Memory B cell (primary cell): ENCODE measurements at regions not wholly inside any gene's neighbourhood (a gene's known extent, or its start where the extent isn't known, plus 50 kb on each side); places are given as distances from the start of the nearest gene placed in this dataset.

Experiments
- ATAC-seq: fragments of 150-1000 bp; cut with Tn5 transposase; 2 replicates; pipeline ENCODE4 v1.10.0; 2021; ENCODE audit warnings: low read depth, mild to moderate bottlenecking, moderate library complexity
- DNase-seq, 2 donors: peaks; one replicate each; pipeline ENCODE4 v3.0.0; 2022; ENCODE audit warnings: low spot score in 2 of 2
- H3K27ac Mint-ChIP-seq: one replicate; pipeline ENCODE4 v1.8.0; 2022; ENCODE audit warnings: mild to moderate bottlenecking, moderate library complexity, mixed read lengths
- H3K27me3 Mint-ChIP-seq: one replicate; pipeline ENCODE4 v1.8.0; 2022; ENCODE audit warnings: mixed read lengths
- H3K36me3 Mint-ChIP-seq: one replicate; pipeline ENCODE4 v1.8.0; 2022; ENCODE audit warnings: mild to moderate bottlenecking, mixed read lengths
- H3K4me1 Mint-ChIP-seq: one replicate; pipeline ENCODE4 v1.8.0; 2022; ENCODE audit warnings: mixed read lengths
- H3K4me3 Mint-ChIP-seq: one replicate; pipeline ENCODE4 v1.8.0; 2022; ENCODE audit warnings: mild to moderate bottlenecking, moderate library complexity, mixed read lengths
- H3K9me3 Mint-ChIP-seq: one replicate; pipeline ENCODE4 v1.8.0; 2022; ENCODE audit warnings: mixed read lengths

GRCh38 chr14:100404419-100404818 lies 81.3 kb downstream of the SLC25A47 start:
- H3K27ac Mint-ChIP-seq, result no peak overlapping the region
- ATAC-seq (no peak), DNase-seq (no peak)
- peaks cover under 1% of the 10 kb centered on the region for H3K36me3 Mint-ChIP-seq
- H3K27me3 Mint-ChIP-seq, result no peaks in the 10 kb centered on the region
- no peak overlapping the region for H3K4me3 Mint-ChIP-seq
- no peaks in the 10 kb centered on the region for H3K9me3 Mint-ChIP-seq
- H3K4me1 Mint-ChIP-seq, result peaks cover 15% of the 10 kb centered on the region

GRCh38 chr14:100405760-100406455 lies 82.8 kb downstream of the SLC25A47 start:
- H3K27me3 Mint-ChIP-seq, result no peaks in the 10 kb centered on the region
- H3K4me1 Mint-ChIP-seq, result peaks cover 14% of the 10 kb centered on the region
- DNase-seq, result no peak
- H3K36me3 Mint-ChIP-seq, result no peaks in the 10 kb centered on the region
- no peaks in the 10 kb centered on the region for H3K9me3 Mint-ChIP-seq
- no peak for ATAC-seq
- no peak overlapping the region for H3K4me3 Mint-ChIP-seq
- H3K27ac Mint-ChIP-seq, result no peak overlapping the region

GRCh38 chr14:100406505-100407131 lies 83.5 kb downstream of the SLC25A47 start:
- Mint-ChIP-seq H3K9me3 (no peaks in the 10 kb centered on the region), H3K4me3 (no peak overlapping the region), H3K27ac (peak overlapping the region; percentile 6)

DNA sequence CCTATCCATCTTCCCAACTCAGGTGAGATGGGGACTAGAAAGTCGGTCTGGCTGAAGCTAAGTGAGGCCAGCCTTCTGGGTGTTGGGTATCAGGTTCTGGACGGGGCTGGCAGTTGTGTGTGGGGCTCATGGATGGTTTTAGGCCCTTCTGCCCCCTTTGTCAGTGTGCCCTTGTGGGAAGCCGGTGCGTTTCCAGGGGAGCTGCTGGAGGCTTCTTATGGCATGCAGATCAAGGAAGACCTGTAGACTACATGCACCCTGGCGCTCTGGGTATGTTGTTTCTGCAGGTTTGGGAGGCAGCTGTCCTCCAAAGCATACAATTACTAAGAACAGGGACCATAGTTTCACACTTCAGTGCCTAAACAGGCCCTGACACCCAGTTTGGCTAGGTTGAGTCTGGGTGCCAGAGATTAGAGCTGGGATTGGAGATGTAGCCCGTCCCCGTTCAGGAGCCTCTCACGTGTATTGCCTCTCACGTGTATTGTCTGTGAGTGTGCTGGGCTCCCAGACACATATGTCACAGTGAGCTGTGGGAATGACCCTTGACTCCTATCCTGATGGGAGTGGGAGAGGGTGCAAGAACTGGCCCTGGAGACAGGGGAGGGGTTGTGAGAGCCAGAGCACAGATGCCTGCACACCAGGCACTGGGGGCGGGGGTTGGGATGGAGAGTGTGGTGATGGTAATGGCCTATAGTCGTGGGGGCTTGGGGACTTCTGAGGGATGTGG lies 84.4 kb downstream of the SLC25A47 start:
- no peak overlapping the region for H3K4me3 Mint-ChIP-seq
- H3K27me3 Mint-ChIP-seq, result no peaks in the 10 kb centered on the region
- no peaks in the 10 kb centered on the region for H3K9me3 Mint-ChIP-seq
- no peak overlapping the region for H3K27ac Mint-ChIP-seq
- H3K4me1 Mint-ChIP-seq, result peaks cover 14% of the 10 kb centered on the region
- H3K36me3 Mint-ChIP-seq, result no peaks in the 10 kb centered on the region
- ATAC-seq, result no peak
- DNase-seq, result no peak

More at GRCh38 chr14:100406505-100407131, 83.5 kb downstream of the SLC25A47 start:
- peaks cover 14% of the 10 kb centered on the region for H3K4me1 Mint-ChIP-seq
- H3K36me3 Mint-ChIP-seq, result no peaks in the 10 kb centered on the region
- DNase-seq (no peak), ATAC-seq (no peak)
- no peaks in the 10 kb centered on the region for H3K27me3 Mint-ChIP-seq

GRCh38 chr14:100408350-100409002 lies 85.3 kb downstream of the SLC25A47 start:
- H3K27me3 Mint-ChIP-seq, result no peaks in the 10 kb centered on the region
- no peaks in the 10 kb centered on the region for H3K9me3 Mint-ChIP-seq
- DNase-seq, result no peak
- no peaks in the 10 kb centered on the region for H3K36me3 Mint-ChIP-seq
- no peak overlapping the region for H3K27ac Mint-ChIP-seq
- H3K4me1 Mint-ChIP-seq, result peaks cover 14% of the 10 kb centered on the region
- no peak overlapping the region for H3K4me3 Mint-ChIP-seq
- ATAC-seq, result no peak

GRCh38 chr14:100409003-100409360 lies 85.8 kb downstream of the SLC25A47 start:
- DNase-seq, result no peak
- H3K4me3 Mint-ChIP-seq, result no peak overlapping the region
- H3K36me3 Mint-ChIP-seq, result no peaks in the 10 kb centered on the region
- H3K9me3 Mint-ChIP-seq, result no peaks in the 10 kb centered on the region
- no peak for ATAC-seq
- H3K27ac Mint-ChIP-seq, result no peak overlapping the region
- no peaks in the 10 kb centered on the region for H3K27me3 Mint-ChIP-seq
- H3K4me1 Mint-ChIP-seq, result peaks cover 14% of the 10 kb centered on the region

GRCh38 chr14:100409651-100410050 lies 86.5 kb downstream of the SLC25A47 start:
- Mint-ChIP-seq H3K4me1 (peaks cover 14% of the 10 kb centered on the region), H3K36me3 (no peaks in the 10 kb centered on the region), H3K27me3 (no peaks in the 10 kb centered on the region), H3K27ac (no peak overlapping the region), H3K4me3 (no peak overlapping the region), H3K9me3 (no peaks in the 10 kb centered on the region)
- ATAC-seq (no peak), DNase-seq (no peak)

GRCh38 chr14:100410056-100410565 lies 87.0 kb downstream of the SLC25A47 start:
- no peak for DNase-seq
- peaks cover 14% of the 10 kb centered on the region for H3K4me1 Mint-ChIP-seq

GRCh38 chr14:100413699-100414098 lies 90.6 kb downstream of the SLC25A47 start:
- Mint-ChIP-seq H3K27me3 (no peaks in the 10 kb centered on the region), H3K4me3 (no peak overlapping the region), H3K27ac (no peak overlapping the region), H3K9me3 (no peaks in the 10 kb centered on the region), H3K4me1 (peaks cover 9% of the 10 kb centered on the region), H3K36me3 (peaks cover 3% of the 10 kb centered on the region)
- ATAC-seq (no peak), DNase-seq (no peak)

More at GRCh38 chr14:100410056-100410565, 87.0 kb downstream of the SLC25A47 start:
- Mint-ChIP-seq H3K4me3 (no peak overlapping the region), H3K27ac (no peak overlapping the region), H3K36me3 (no peaks in the 10 kb centered on the region), H3K9me3 (no peaks in the 10 kb centered on the region), H3K27me3 (no peaks in the 10 kb centered on the region)
- ATAC-seq, result no peak

- no peak overlapping the region for H3K27ac Mint-ChIP-seq
- no peak overlapping the region for H3K4me3 Mint-ChIP-seq
- peaks cover 12% of the 10 kb centered on the region for H3K4me1 Mint-ChIP-seq
- H3K27me3 Mint-ChIP-seq, result no peaks in the 10 kb centered on the region
- peaks cover 5% of the 10 kb centered on the region for H3K36me3 Mint-ChIP-seq
- ATAC-seq (no peak), DNase-seq (no peak)
- H3K9me3 Mint-ChIP-seq, result peaks cover 2% of the 10 kb centered on the region
Measured at GRCh38 chr14:100415226-100415625, 92.1 kb downstream of the SLC25A47 start.

DNA sequence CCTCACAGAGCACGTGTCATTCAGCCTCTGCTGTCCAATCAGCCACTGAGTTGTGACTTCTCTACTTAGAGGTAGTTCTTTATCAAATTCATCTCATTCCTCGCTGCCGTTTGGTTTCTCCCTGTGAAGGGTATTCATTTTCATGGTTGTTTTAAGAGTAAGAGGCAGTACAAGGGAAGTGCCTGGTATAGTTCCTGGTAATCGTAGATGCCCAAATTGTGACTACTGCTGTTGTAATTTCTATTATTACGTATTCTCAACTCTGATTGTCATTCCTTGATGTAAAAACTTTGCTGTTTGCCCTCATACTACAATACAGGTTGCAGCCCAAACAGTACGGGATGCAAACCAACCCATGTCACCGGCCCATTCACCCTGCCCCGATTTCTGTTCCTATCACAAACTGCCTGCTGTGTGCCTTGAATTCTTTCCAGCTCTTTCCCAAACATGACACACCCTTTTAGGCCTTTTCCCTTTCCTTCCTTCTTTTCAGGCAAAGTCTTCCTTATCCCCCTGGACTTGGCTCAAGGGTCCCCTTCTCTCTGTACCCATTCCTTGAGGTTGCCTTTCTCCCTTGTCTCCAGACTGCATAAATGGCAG lies 93.0 kb downstream of the SLC25A47 start:
- no peaks in the 10 kb centered on the region for H3K27me3 Mint-ChIP-seq
- H3K4me3 Mint-ChIP-seq, result no peak overlapping the region
- no peak for DNase-seq
- H3K36me3 Mint-ChIP-seq, result peaks cover 5% of the 10 kb centered on the region
- H3K4me1 Mint-ChIP-seq, result peaks cover 12% of the 10 kb centered on the region
- no peak overlapping the region for H3K27ac Mint-ChIP-seq
- ATAC-seq, result no peak
- H3K9me3 Mint-ChIP-seq, result peaks cover 2% of the 10 kb centered on the region

DNA sequence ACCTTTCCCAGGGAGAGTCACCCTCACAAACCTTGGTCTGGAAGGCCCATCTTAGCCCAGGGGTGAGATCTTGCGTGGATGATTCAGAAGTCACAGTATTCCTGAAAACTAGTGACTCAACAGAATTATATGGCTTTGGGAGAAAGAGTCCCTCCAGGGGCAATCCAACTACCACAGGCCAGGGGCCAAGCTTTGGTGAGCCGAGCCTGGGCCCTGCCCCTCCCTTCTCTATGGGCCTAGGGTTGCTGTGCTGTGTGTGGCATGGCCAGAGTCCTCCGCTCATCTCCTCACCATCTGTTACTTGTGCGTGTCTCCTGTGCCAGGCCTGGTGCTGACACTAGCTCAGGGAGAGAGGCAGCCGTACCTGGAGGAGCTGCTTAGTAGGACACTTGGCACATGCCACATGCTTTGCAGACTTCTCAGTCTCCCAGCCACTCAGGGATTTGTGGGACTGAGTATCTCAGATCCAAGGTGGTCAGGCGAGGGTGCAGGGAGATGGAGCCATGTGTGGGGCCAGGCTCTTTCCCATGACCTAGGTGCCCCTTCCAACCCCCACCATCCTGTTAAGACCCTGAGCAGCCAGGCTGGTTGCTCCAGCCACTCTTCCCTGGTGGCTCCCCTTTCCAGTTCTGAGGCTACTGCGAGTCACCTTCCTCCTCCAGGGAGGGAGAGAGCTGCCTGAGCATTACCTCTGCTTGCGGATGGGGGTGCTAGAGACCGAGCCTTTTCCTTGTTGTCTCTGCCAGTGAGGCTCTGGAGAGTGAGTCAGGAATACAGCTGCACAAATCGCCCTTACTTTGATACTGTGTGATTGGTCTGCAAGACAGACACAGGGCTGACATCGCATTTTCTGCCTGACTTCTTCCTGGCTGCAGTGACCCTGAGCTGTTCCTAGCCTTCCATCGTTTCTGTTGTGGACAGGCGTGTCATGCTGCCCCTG lies 94.1 kb downstream of the SLC25A47 start:
- H3K27me3 Mint-ChIP-seq, result no peaks in the 10 kb centered on the region
- H3K27ac Mint-ChIP-seq, result no peak overlapping the region
- ATAC-seq, result no peak
- DNase-seq, result no peak
- H3K36me3 Mint-ChIP-seq, result peaks cover 5% of the 10 kb centered on the region
- peaks cover 2% of the 10 kb centered on the region for H3K9me3 Mint-ChIP-seq
- H3K4me1 Mint-ChIP-seq, result peaks cover 12% of the 10 kb centered on the region
- H3K4me3 Mint-ChIP-seq, result no peak overlapping the region

GRCh38 chr14:100419856-100420255 lies 96.7 kb downstream of the SLC25A47 start:
- no peak for ATAC-seq
- DNase-seq, result no peak
- peaks cover 13% of the 10 kb centered on the region for H3K4me1 Mint-ChIP-seq

More at GRCh38 chr14:100419856-100420255, 96.7 kb downstream of the SLC25A47 start:
- Mint-ChIP-seq H3K27me3 (no peaks in the 10 kb centered on the region), H3K9me3 (peaks cover 2% of the 10 kb centered on the region), H3K4me3 (no peak overlapping the region), H3K36me3 (peaks cover 5% of the 10 kb centered on the region), H3K27ac (no peak overlapping the region)
